ENCODE measurements at regions not wholly inside any gene's neighbourhood (a gene's known extent, or its start where the extent isn't known, plus 50 kb on each side); places are given as distances from the start of the nearest gene placed in this dataset.

GRCh38 chr2:41772697-41773096 lies 275.1 kb upstream of the PKDCC start:
- no peak for TF ChIP-seq EZH2 (IDR thresholded peaks at IDR 0.05; ENCODE audit: borderline replicate concordance, low read length)
- TF ChIP-seq CTCF (conservative IDR thresholded peaks at IDR 0.05 in 1 of 2, IDR thresholded peaks at IDR 0.05 in 1 of 2; ENCODE audit: extremely low read depth in 1 of 2, insufficient read depth in 1 of 2, low read depth in 1 of 2, low read length in 2 of 2) = no peak

All from mammary epithelial cell (primary cell).